ENCODE measurements at regions not wholly inside any gene's neighbourhood (a gene's known extent, or its start where the extent isn't known, plus 50 kb on each side); places are given as distances from the start of the nearest gene placed in this dataset.

- no peak for TF ChIP-seq CTCF (IDR thresholded peaks at IDR 0.05)
- TF ChIP-seq POLR2A (IDR thresholded peaks at IDR 0.05), result no peak
- no peak for TF ChIP-seq EP300 (IDR thresholded peaks at IDR 0.05)
These were observed 150.9 kb downstream of the TPRA1 start for GRCh38 chr3:127439621-127440020.

Data from sigmoid colon (tissue), 4 donors.